HEK293 (cell line): ENCODE measurements at regions not wholly inside any gene's neighbourhood (a gene's known extent, or its start where the extent isn't known, plus 50 kb on each side); places are given as distances from the start of the nearest gene placed in this dataset.

Experiments
- ZNF433 ChIP-seq: fragments of 450-650 bp; formaldehyde crosslinking; IDR thresholded peaks from 2 replicates; pipeline ENCODE4 v1.5.1; 2016; ENCODE audit warnings: missing biosample characterization, missing genetic modification characterization, low read depth
- TF ChIP-seq, protein P1 (sequence below): sonication (generic); formaldehyde crosslinking; IDR thresholded peaks from 2 replicates; pipeline ENCODE4 v1.8.1; 2022; ENCODE audit warnings: mild to moderate bottlenecking, moderate library complexity, missing genetic modification reagents
- TF ChIP-seq, protein P2 (sequence below): fragments of 450-650 bp; formaldehyde crosslinking; IDR thresholded peaks from 2 replicates; pipeline ENCODE4 v1.5.1; 2016; ENCODE audit warnings: missing biosample characterization, missing genetic modification characterization
- TF ChIP-seq, protein P3 (sequence below): fragments of 450-650 bp; formaldehyde crosslinking; IDR thresholded peaks from 2 replicates; pipeline ENCODE4 v1.5.1; 2016; ENCODE audit warnings: missing biosample characterization, missing genetic modification characterization

DNA sequence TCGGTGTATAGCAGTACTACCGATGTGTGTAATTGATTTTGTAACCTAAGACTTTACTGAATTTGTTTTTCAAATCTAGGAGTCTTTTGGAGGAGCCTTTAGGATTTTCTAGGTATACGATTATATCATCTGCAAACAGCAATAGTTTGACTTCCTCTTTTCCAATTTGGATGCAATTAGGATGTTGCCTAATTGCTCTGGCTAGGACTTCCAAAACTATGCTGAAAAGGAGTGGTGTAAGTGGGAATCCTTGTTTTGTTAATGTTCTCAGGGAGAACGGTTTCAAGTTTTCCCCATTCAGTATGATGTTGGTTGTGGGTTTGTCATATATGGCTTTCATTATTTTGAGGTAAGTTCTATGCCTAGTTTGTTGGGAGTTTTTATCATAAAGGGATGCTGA, 171.6 kb upstream of the PDE3A start:
- TF ChIP-seq, protein P1, sequence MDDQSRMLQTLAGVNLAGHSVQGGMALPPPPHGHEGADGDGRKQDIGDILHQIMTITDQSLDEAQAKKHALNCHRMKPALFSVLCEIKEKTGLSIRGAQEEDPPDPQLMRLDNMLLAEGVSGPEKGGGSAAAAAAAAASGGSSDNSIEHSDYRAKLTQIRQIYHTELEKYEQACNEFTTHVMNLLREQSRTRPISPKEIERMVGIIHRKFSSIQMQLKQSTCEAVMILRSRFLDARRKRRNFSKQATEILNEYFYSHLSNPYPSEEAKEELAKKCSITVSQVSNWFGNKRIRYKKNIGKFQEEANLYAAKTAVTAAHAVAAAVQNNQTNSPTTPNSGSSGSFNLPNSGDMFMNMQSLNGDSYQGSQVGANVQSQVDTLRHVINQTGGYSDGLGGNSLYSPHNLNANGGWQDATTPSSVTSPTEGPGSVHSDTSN = no peak
- TF ChIP-seq, protein P2, sequence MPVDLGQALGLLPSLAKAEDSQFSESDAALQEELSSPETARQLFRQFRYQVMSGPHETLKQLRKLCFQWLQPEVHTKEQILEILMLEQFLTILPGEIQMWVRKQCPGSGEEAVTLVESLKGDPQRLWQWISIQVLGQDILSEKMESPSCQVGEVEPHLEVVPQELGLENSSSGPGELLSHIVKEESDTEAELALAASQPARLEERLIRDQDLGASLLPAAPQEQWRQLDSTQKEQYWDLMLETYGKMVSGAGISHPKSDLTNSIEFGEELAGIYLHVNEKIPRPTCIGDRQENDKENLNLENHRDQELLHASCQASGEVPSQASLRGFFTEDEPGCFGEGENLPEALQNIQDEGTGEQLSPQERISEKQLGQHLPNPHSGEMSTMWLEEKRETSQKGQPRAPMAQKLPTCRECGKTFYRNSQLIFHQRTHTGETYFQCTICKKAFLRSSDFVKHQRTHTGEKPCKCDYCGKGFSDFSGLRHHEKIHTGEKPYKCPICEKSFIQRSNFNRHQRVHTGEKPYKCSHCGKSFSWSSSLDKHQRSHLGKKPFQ = no peak
- TF ChIP-seq, protein P3, sequence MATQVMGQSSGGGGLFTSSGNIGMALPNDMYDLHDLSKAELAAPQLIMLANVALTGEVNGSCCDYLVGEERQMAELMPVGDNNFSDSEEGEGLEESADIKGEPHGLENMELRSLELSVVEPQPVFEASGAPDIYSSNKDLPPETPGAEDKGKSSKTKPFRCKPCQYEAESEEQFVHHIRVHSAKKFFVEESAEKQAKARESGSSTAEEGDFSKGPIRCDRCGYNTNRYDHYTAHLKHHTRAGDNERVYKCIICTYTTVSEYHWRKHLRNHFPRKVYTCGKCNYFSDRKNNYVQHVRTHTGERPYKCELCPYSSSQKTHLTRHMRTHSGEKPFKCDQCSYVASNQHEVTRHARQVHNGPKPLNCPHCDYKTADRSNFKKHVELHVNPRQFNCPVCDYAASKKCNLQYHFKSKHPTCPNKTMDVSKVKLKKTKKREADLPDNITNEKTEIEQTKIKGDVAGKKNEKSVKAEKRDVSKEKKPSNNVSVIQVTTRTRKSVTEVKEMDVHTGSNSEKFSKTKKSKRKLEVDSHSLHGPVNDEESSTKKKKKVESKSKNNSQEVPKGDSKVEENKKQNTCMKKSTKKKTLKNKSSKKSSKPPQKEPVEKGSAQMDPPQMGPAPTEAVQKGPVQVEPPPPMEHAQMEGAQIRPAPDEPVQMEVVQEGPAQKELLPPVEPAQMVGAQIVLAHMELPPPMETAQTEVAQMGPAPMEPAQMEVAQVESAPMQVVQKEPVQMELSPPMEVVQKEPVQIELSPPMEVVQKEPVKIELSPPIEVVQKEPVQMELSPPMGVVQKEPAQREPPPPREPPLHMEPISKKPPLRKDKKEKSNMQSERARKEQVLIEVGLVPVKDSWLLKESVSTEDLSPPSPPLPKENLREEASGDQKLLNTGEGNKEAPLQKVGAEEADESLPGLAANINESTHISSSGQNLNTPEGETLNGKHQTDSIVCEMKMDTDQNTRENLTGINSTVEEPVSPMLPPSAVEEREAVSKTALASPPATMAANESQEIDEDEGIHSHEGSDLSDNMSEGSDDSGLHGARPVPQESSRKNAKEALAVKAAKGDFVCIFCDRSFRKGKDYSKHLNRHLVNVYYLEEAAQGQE = no peak
- TF ChIP-seq ZNF433 (tag by site-specific recombination) = no peak
